Natural killer cell (primary cell): ENCODE measurements at regions not wholly inside any gene's neighbourhood (a gene's known extent, or its start where the extent isn't known, plus 50 kb on each side); places are given as distances from the start of the nearest gene placed in this dataset.

Experiments
- ATAC-seq, 3 donors: fragments of 150-1000 bp in 2 of 3; fragments of 200-7000 bp in 1 of 3; cut with Tn5 transposase; 1 replicate in 1 of 3; 2 replicates in 2 of 3; pipeline ENCODE4 v1.10.0; 2021; ENCODE audit warnings: mild to moderate bottlenecking in 2 of 3, moderate library complexity in 2 of 3
- DNase-seq, 2 donors: peaks; one replicate each; pipeline versions ENCODE4 v3.0.0 to v3.0.0-alpha.2; 2013 to 2021; ENCODE audit warnings: mixed read lengths in 1 of 2
- H3K27ac ChIP-seq: one replicate; pipeline ENCODE4 v1.5.1; 2013; ENCODE audit warnings: mild to moderate bottlenecking, low read length
- H3K27me3 ChIP-seq: one replicate; pipeline ENCODE4 v1.6.1; 2013; ENCODE audit warnings: low read length; ENCODE audit not compliant: control insufficient read depth, insufficient read depth
- H3K36me3 ChIP-seq: one replicate; pipeline ENCODE4 v1.6.1; 2013; ENCODE audit warnings: low read length; ENCODE audit not compliant: control insufficient read depth, insufficient read depth
- H3K4me1 ChIP-seq: one replicate; pipeline ENCODE4 v1.6.1; 2013; ENCODE audit warnings: low read length; ENCODE audit not compliant: control insufficient read depth, insufficient read depth
- H3K4me3 ChIP-seq: one replicate; pipeline ENCODE4 v1.5.1; 2013; ENCODE audit warnings: low read length
- H3K9me3 ChIP-seq: one replicate; pipeline ENCODE4 v1.6.1; 2013; ENCODE audit warnings: low read length; ENCODE audit not compliant: control insufficient read depth, insufficient read depth
- H3K27ac Mint-ChIP-seq, 2 donors: one replicate each; pipeline ENCODE4 v1.8.0; 2022; ENCODE audit warnings: mild to moderate bottlenecking in 2 of 2, mixed read lengths in 2 of 2, moderate library complexity in 1 of 2
- H3K27me3 Mint-ChIP-seq, 2 donors: one replicate each; pipeline ENCODE4 v1.8.0; 2022; ENCODE audit warnings: low read depth in 2 of 2, mixed read lengths in 2 of 2
- H3K36me3 Mint-ChIP-seq: one replicate; pipeline ENCODE4 v1.8.0; 2022; ENCODE audit warnings: mixed read lengths
- H3K4me1 Mint-ChIP-seq, 2 donors: one replicate each; pipeline ENCODE4 v1.8.0; 2022; ENCODE audit warnings: mixed read lengths in 2 of 2
- H3K4me3 Mint-ChIP-seq: one replicate; pipeline ENCODE4 v1.8.0; 2022; ENCODE audit warnings: mild to moderate bottlenecking, moderate library complexity, mixed read lengths
- H3K9me3 Mint-ChIP-seq, 2 donors: one replicate each; pipeline ENCODE4 v1.8.0; 2022; ENCODE audit warnings: mixed read lengths in 2 of 2
- CTCF ChIP-seq: fragments of 200-600 bp; IDR thresholded peaks from one replicate; pipeline ENCODE4 v1.8.0; 2022; ENCODE audit warnings: antibody characterized with exemption
- WGBS: methylation state at CpG from one replicate; pipeline ENCODE4 v1.1.7; 2013; ENCODE audit warnings: missing lambda C conversion rate; ENCODE audit not compliant: insufficient coverage; 5-methylcytosine and 5-hydroxymethylcytosine counted together
- intact Hi-C: fragments of 100-400 bp; cut with micrococcal nuclease; formaldehyde crosslinking; loops from one replicate; pipeline ENCODE4 v1.14.2; 2022

- DNase-seq: no peak
- no peak for TF ChIP-seq CTCF
- Histone ChIP-seq H3K27ac (no peak overlapping the region), H3K4me3 (no peak overlapping the region), H3K9me3 (no peaks in the 10 kb centered on the region), H3K36me3 (no peaks in the 10 kb centered on the region), H3K4me1 (no peaks in the 10 kb centered on the region), H3K27me3 (no peaks in the 10 kb centered on the region)
- peaks cover 10 to 12% of the 10 kb centered on the region in 2 donors for H3K9me3 Mint-ChIP-seq
- ATAC-seq: no peak
- no peaks in the 10 kb centered on the region for H3K27me3 Mint-ChIP-seq
- H3K27ac Mint-ChIP-seq: no peak overlapping the region
- intact Hi-C loops: no loop called here
- no peaks in the 10 kb centered on the region for H3K4me1 Mint-ChIP-seq
- H3K4me3 Mint-ChIP-seq: no peak overlapping the region
- H3K36me3 Mint-ChIP-seq: no peaks in the 10 kb centered on the region
Observed at GRCh38 chr10:107583974-107584373, 419.5 kb upstream of the SORCS1 start.

DNA sequence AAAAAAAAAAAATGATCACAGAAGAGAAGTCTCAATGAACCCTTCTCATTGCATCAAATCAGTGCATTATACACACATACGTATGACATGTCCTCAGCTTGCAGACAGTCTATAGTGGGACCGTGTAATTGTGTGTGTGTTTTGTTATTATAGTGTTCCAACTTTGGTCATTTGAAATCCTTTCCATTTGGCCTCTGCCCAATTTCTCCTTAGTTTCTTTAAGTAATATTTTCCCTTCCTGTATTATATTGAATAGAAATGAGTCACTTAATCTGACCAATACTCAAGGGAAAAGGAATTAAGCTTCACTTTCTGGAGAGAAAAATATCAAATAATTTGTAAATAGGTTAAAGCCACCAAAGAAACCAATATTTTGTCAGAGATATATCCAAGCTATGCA, 415.5 kb upstream of the SORCS1 start:
- no peak for TF ChIP-seq CTCF
- H3K9me3 ChIP-seq: no peaks in the 10 kb centered on the region
- DNase-seq (no peak), ATAC-seq (no peak)
- intact Hi-C loops: no loop called here
- H3K9me3 Mint-ChIP-seq: peaks cover 7 to 9% of the 10 kb centered on the region in 2 donors
- no peaks in the 10 kb centered on the region for H3K4me1 ChIP-seq
- WGBS: no CpG with 5 or more reads among the region's 2 CpGs
- H3K4me3 ChIP-seq: no peak overlapping the region
- no peaks in the 10 kb centered on the region for H3K27me3 ChIP-seq
- no peak overlapping the region for H3K4me3 Mint-ChIP-seq
- no peak overlapping the region for H3K27ac Mint-ChIP-seq
- no peaks in the 10 kb centered on the region for H3K36me3 Mint-ChIP-seq
- no peaks in the 10 kb centered on the region for H3K4me1 Mint-ChIP-seq
- no peak overlapping the region for H3K27ac ChIP-seq
- no peaks in the 10 kb centered on the region for H3K27me3 Mint-ChIP-seq
- no peaks in the 10 kb centered on the region for H3K36me3 ChIP-seq

GRCh38 chr10:107577221-107577620, 412.7 kb upstream of the SORCS1 start:
- Mint-ChIP-seq H3K4me3 (no peak overlapping the region), H3K36me3 (no peaks in the 10 kb centered on the region), H3K4me1 (no peaks in the 10 kb centered on the region), H3K9me3 (peaks cover 4 to 9% of the 10 kb centered on the region in 2 donors), H3K27me3 (no peaks in the 10 kb centered on the region), H3K27ac (no peak overlapping the region)
- Histone ChIP-seq H3K27me3 (no peaks in the 10 kb centered on the region), H3K4me1 (no peaks in the 10 kb centered on the region), H3K27ac (no peak overlapping the region), H3K36me3 (no peaks in the 10 kb centered on the region), H3K4me3 (no peak overlapping the region), H3K9me3 (no peaks in the 10 kb centered on the region)
- no peak for ATAC-seq
- intact Hi-C loops: no loop called here
- WGBS: 90% methylated on average over 2 of the region's 2 CpGs
- no peak for TF ChIP-seq CTCF
- DNase-seq: no peak

DNA sequence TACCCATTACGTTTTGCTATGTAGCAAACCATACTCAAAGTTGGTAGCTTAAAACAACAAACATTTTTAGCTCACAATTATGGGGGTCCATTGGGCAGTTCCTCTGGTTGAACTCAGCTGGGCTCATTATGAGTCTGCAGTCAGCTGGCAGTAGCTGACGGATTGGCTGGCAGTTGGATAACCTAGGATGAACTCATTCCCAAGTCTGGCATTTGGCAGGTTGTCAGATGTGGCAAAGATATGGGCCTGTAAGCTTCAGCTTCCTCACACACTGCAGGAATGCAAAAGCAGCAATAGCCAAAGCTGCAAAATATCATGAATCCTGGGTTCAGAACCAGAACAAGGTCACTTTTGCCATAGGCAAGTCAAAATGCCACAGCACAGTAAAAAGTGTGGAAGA, 412.2 kb upstream of the SORCS1 start:
- Mint-ChIP-seq H3K36me3 (no peaks in the 10 kb centered on the region), H3K4me1 (no peaks in the 10 kb centered on the region), H3K4me3 (no peak overlapping the region), H3K9me3 (peaks cover 4 to 9% of the 10 kb centered on the region in 2 donors), H3K27ac (no peak overlapping the region), H3K27me3 (no peaks in the 10 kb centered on the region)
- Histone ChIP-seq H3K4me1 (no peaks in the 10 kb centered on the region), H3K27me3 (no peaks in the 10 kb centered on the region), H3K4me3 (no peak overlapping the region), H3K36me3 (no peaks in the 10 kb centered on the region), H3K9me3 (no peaks in the 10 kb centered on the region), H3K27ac (no peak overlapping the region)
- WGBS: 45% methylated on average over 2 of the region's 2 CpGs
- no peak for TF ChIP-seq CTCF
- ATAC-seq (no peak), DNase-seq (no peak)
- intact Hi-C loops: no loop called here
